Kidney glomerular epithelial cell (primary cell): ENCODE measurements at regions not wholly inside any gene's neighbourhood (a gene's known extent, or its start where the extent isn't known, plus 50 kb on each side); places are given as distances from the start of the nearest gene placed in this dataset.
A peak's percentile ranks its signal among the peaks of the same experiment; 100 is the strongest.
"Not testable (repeated sequence)": the region's sequence is repeated elsewhere in the genome, so short reads cannot be mapped to it uniquely, and the experiment has no call there.

Experiments
- DNase-seq: peaks from one replicate; lab custom pipeline; 2025; lab: John Stamatoyannopoulos, UW

DNA sequence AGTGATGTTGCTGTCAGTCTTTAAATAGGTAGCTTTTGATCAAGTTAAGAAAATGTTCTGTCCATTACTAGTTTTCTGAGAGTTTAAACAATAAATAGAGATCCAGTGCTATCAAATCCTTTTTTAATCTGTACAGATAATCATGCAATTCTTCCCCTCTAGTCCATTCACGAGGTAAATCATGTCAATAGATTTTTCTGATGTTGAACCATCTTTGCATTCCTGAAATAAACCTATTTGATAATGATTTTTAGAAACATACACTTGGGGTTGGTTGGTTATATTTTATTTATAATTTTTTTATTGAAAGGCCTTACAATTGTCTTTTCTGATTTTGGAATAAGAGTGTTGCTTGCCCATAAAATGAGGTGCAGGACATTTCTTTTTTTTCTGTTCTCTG lies 95.0 kb downstream of the FAM53A start:
- no peak for DNase-seq

DNA sequence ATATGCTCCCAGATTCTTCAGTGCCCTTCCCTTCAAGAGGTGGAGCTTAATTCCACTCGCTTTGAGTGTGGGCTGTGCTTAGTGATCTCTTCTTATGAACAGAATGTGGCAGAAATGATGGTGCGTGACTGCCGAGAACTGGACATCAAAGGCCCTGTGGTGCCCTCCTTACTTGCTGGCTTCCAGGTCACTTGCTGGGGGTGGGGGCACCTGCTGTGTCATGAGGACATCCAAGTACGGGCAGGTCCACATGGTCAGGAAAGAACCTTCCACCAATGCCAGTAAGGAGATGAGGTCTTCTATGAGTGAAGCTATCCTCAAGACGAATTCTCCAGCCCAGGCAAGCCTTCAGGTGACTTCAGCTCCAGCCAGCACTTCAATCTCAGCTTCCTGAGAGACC lies 95.8 kb downstream of the FAM53A start:
- DNase-seq, result no peak

DNA sequence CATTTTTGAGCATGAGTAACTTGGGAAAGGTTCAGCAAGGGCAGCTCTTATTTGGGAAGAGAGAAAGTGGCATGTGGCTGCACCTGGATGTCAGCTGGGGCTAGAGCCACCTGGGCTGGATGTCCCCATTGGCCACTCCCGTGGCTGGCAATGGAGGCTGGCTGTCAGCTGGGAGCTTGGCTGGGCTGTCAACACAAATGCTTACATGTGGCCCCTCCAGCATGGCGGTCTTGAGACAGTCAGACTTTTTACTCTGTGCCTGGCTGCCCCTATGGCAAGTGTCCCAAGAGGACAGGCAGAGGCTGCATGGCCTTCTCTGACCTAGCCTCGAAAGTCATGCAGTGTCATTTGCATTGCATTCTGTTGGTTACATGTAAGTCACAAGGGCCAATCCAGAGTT lies 99.6 kb downstream of the FAM53A start:
- no peak for DNase-seq

DNA sequence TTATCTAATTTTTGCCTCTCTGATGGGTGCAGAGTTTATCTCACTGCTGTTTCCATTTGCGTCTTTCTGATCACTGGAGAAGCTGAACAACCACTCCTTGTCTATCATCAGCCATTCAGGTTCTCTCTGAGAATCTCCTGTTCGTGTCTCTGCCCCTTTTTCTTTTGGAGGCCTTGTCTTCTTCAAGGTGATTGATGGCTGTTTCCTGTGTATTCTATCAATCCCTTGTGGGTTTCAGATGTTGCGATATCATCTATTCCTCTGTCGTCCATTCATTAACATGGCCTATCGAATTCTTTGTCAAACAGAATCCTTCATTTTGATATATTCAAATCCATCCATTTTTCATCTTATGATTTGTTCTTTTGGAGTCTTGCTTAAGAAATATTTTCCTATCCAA lies 100.3 kb downstream of the FAM53A start:
- no peak for DNase-seq

DNA sequence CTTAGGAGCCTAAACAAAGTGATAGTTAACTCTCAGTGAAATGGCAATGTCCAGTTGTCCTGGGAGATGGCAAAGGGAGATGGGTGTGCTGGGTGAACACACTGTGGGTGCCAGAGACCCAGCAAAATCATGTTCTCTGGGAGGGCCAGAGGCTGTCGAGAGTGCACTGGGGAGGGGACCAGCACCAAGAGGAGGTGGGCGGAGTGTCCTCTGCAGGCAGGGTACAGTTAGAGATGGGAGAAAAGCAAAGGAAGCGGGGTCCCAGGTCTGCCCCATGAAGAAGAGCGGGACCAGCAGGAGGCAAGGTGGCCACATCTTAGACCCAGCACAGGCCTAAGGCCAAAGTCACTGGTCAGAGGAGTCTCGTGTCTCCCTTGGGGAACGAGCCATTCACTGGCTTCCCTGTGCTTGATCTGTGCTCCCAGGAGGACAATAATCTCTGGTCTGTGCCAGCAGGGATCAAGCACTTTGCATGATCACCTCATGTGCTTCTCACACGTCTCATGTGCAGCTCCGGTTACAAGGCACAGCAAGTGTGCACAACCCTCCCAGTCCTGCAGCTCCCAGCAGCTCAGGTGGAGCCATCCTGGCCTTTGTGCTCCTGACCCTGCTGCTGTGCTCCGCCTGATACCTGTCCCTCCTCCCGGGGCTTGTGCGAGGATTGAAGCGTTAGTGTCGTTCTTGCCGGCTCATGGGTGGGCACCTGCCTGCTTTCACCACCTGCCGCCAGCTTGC lies 100.9 kb downstream of the FAM53A start:
- no peak for DNase-seq

DNA sequence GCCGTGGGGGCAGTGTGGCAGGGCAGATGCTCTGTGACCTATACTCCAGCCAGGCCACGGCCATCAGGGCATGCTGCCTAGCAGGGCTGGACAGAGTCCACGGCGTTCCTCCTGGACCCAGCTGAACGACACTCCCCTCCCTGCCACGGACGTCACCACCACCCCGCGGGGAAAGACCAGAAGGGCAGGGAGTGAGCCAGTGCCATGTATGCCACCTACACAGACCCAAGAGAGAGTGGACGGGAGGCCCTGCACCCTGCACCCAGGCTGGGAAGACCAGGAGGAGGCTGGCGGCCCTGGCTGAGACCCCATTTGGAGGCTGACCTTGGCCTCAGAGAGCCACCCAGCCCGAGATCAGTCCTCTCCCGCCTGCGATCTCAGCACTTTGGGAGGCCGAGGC lies 101.9 kb downstream of the FAM53A start:
- DNase-seq, result no peak

DNA sequence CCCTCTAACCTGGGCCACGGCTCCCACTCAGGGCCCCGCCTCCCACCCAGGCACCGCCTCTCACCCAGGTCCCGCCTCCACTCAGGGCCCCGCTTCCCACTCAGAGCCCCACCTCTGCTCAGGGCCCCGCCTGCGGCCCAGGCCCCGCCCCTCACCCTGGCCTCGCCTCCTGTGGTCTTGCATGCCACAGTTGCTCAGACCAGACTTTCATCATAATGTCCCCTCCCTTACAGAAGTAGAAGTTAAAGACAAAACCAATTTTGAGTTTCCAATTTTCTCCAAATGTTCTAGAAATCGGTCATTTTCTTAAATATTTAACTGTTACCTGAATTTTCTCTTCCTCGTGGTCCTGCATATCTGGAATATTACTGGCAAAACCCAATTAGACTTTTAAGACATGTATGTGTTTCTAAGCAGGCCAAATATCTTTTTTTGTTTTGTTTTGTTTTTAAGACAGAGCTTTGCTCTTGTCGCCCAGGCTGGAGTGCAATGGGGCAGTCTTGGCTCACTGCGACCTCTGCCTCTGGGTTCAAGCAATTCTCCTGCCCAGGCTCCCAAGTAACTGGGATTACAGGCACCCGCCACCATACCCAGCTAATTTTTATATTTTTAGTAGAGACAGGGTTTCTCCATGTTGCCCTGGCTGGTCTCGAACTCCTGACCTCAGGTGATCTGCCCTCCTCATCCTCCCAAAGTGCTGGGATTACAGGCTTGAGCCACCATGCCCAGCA lies 102.8 kb downstream of the FAM53A start:
- DNase-seq, result not testable (repeated sequence)

DNA sequence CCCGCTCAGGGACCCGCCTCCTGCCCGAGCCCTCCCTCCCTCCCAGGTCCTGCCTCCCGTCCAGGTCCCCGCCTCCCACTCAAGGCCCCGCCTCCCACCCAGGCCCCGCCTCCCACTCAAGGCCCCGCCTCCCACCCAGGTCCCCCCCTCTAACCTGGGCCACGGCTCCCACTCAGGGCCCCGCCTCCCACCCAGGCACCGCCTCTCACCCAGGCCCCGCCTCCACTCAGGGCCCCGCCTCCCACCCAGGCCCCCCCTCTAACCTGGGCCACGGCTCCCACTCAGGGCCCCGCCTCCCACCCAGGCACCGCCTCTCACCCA lies 103.5 kb downstream of the FAM53A start:
- DNase-seq, result peak; percentile 8

DNA sequence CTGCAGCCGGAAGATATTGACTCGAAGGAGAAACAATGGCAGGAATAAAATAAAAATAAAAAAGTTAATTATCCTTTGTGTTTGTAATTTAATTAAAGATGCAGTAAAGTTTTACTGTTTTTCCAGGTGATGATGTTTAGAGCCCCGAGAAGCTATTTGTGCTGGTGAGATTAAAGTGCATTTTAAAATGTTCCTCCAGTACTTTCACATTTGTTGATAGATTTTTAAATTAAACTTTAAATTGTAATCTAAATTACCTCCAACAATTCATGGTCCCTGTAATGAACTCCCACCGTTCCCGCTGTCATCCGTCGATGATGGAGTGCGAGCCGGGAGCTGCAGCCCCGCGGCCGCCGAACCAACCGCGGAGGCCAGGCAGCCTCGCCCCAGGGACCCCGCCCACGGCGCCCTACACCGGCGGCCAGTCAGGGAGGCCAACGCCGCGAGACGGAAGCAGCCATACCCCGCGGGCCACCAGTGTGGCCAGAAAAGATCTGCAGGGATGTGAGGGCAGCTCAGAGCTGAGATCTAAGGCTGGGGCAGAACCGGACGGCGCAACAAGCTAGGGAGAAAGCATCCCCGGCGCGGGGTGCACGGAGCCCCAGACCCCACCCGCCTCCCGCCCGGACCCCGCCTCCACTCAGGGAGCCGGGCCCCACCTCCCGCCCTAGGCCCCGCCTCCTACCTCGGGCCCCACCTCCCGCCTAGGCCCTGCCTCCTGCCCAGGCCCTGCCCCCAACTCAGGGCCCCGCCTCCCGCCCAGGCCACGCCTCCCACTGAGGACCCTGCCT lies 104.0 kb downstream of the FAM53A start:
- no peak for DNase-seq

DNA sequence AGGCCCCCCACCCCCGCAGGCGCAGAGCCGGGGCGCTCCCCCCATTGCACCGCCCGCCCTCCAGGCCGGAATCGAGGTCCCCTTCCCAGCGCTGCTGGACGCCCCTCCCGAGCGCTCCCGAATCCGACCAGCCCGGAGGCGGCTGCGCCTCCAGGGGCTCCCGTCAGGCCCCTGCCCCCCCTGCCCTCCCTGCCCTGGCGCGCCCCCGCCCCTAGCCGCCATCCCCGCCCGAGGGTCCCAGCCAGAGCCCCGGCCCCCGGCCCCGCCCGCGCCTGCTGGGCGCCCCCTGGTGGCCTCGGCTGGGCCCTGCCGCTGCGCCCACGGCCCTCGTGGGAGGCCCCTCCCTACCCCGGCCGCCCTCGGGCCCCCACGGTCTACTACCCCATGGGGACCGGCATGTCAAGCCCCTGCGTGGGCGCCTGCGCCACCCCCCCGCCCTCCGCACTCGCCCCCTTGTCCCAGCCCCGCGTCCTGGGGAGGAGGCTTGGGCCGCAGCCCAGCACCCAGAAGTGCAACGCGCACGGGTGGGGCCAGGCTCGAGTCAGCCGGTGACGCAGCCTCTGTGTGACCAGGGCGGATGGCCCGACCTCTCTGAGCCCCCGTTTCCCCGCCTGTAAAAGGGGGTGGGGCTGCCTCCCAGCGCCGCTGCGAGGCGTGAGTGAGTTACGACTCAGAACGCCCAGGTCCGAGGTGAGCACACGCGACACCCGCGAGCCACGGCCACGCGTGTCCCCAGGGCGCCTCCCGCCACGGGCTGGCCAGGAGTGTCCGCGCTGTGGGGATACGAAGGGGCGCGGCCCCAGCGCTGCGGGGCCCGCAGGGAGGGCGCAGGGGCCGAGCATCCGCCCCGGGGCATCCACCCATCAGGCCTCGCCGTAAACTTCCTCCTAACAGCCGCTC lies 104.9 kb downstream of the FAM53A start:
- DNase-seq, result no peak

DNA sequence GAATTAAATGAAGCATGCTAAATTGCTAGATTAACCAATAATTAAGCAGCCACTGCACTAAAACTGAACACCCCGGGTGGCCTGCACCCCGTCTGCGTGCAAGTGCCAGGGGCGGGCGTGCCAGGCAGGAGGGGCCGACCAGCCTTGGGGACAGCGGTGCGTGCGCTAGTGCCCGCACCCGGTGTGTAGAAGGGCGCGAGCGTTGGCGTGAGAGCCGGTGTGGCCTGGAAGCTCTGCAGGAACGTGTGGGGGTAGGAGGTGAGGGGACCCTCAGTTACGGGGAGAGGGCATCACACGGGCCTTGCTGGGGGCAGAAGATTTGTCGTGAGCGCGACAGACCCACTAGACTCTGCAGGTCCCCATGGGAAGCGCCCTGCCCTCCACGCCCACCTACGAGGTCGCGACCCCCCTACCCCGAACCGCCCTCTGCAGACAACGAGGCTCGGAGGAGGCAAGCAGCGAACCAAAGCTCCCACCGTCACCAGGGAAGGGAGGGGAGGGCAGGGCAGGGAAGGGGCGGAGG lies 105.8 kb downstream of the FAM53A start:
- no peak for DNase-seq

DNA sequence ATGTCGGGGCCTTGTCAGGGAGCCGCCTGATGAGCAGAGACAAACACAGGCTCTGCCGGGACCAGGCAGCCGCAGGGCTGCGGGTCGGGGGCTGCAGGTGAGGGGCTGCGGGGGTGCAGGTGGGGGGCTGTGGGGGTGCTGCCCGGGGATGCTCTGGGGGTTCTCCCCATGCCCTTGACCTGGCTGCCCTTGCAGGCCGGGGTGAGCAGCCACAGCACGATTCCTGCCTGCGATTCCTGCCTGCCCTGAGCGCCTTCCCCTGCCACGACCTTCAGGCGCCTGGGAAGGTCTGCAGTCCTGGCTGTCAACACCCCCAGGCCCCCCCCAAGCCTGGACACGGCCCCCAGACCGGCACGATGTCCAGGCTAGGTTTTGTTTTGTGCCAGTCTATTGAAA lies 106.3 kb downstream of the FAM53A start:
- DNase-seq, result no peak

DNA sequence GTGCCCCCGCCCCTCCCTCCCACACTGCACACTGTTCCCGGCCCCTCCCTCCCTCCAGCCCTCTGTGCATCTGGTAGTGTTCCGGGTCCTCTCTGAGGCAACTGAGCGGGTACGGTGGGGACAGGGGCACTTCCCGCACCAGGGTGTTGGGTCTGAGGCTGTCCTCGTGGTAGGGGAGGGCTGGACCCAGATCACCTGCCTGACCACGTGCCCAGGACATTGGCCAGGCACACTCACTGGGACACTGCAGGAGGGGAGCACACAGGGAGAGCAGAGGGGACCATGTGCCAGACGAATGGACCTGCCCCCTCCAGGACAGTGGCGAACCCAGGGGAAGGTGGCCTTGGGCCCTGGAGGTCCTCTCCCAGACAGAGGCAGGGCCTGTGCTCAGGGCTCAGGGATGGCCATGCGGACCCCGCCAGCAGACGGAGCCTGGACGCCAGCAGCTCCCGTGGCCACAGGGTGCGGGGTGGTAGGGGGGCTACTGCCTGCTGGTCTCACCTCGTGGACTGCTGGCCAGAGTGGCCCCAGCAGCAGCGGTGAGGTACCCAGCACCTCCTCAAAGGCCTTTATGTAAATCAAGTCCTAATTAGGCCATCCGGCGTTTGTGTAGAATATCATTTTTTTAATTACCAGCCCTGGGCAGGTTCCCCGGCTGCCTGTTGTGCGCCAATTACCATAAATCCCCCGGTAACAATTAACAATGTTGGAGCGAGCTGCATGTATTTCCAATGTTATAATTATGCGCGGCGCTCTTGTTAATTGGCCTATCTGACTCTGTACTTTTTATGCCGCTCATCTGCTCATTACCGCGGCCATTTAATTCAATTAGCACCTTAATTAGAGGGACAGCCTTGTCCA lies 106.9 kb downstream of the FAM53A start:
- DNase-seq, result no peak

DNA sequence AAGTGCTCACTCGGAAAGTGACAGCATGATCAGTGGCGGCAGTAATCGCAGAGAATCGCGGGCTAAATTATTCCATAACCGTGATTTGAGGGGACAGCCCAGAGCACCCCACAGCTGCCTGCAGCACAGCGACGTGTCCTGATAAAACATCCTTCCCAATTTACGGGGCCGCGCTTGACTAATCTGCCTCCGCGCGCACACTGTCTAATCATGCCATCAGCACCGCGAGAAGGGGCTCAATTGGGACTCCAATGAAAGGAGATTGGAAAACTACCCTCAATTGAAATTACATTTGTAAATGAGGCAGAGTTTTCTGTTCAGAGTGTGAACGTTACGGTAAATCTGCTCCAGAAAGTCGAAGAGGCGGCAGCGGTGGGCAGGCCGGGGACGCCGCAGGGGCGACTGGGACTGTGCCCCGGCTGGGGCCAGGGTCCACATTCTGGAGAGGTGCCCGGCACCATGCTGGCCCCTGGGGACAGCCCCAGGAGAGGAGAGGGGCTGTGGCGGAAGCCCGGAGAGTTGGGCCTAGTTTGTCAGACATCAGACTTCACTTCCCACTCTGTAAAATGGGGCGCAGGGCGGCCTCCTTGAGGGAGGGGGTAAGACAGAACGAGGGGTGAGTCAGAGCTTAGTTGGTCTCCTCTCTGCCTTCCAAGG lies 107.7 kb downstream of the FAM53A start:
- no peak for DNase-seq

DNA sequence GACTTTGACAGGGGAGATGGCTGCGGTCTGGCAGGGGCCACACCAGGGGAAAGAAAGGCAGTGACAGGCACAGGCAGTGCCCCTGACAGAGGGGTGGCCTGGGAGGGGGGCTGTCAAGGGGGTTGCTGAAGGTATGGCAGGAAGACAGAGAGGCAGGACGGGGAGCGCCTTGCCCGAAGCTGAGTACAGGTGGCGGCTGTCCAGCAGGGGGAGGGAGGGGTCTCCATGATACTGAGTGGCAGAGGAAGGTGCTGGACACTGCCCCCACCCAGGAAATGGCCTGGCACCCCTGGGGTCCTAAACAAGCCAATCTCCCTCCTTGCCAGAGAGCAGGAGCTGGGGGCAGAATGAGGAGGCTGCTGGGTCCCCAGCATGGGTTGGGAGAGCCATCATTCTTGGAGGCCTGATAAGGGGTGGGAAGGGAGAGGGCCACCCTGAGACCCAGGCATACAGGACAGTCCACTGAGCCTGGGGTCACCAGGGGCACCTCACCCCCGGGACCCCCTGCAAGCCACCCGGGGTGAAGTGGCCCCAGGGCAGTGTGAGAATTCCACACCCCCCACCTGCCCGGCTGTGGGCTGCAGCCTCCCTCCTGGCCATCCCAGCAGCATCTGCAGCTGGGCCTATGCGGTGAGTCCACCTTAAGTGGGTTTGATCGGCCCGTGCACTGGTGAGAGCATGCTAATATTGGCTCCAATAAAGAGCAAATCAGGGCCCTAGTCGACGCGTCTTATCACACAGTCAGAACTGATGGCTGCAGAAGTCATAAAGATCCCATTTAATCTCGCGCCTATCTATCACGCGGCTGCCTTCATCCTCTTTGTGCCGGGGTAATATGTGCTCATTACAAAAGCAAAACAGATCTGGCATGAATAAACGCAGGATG lies 108.5 kb downstream of the FAM53A start:
- no peak for DNase-seq

DNA sequence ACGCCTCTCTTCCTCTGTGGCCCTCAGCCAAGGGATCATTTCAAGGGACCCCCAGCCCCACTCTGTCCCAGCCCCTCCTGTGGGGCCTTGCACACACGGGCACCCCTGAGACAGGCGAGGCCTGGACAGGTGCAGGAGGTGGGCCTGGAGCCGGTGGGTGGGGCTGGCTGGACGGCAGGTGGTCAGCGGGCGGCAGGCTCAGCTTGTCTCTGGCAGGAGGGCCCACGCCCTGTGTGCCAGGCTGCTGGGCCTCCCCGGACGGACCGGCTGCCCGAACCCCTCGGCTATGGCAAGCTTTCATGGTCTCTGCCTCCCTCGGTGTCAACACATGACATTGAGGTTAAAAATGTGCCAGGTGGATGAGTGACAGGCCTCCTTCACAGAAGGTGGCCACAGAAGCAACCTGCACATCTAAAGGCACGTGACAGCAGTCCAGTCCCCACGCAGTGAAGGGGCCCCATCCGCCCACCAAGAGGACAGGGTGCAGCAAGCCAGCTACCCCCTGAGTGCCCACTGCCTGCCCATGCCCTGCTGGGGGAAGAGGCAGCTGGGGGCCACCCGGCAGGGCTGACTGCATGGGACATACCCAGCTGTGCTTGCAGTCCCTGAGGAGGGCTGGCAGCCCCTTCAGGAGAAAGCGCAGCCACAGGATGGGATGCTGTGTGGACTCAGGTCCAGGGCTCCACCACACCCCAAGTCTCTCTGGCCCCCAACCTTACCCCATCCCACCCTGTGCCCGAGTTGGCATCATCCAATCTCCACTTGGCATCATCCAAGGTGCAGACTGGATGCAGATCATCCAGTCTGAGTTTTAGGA lies 109.3 kb downstream of the FAM53A start:
- no peak for DNase-seq

DNA sequence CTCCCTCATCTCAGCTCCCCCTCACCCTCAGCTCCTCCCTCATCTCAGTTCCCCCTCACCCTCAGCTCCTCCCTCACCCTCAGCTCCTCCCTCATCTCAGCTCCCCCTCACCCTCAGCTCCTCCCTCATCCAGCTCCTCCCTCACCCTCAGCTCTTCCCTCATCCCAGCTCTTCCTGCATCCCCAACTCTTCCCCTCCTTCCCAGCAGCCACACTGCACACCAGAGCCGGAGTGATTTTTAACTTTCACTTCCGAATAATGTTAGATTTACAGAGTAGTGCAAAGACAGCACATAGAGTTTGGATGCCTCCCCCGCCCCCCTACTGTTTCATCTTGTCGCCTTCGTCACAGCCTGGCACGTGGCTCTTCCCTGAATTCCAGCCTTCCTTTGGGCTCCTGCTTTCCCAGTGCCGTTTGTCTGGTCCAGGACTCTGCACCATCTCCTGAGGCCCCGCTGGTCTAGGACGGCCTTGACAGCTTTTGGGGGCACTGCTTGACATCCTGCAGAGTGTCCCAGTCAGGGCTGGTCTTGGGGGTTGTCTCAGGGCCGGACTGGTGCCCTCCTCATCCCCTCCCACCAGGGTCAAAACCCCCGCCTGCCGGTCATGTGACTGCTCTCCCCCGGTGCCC lies 110.2 kb downstream of the FAM53A start:
- no peak for DNase-seq
